Activated CD8-positive, alpha-beta T cell treated with anti-CD3 and anti-CD28 coated beads for 36 hours (primary cell): ENCODE measurements at regions not wholly inside any gene's neighbourhood (a gene's known extent, or its start where the extent isn't known, plus 50 kb on each side); places are given as distances from the start of the nearest gene placed in this dataset.

Experiments used
- ATAC-seq: fragments of 200-7000 bp; cut with Tn5 transposase; one replicate; pipeline ENCODE4 v1.10.0; 2021; ENCODE audit warnings: mild to moderate bottlenecking, moderate library complexity
- CTCF ChIA-PET: fragments of 350-600 bp; sonication (Branson Sonifier 250); formaldehyde crosslinking; loops from one replicate; lab custom pipeline; 2021; ENCODE audit warnings: antibody characterized with exemption; lab: Charles Lee
- POLR2A ChIA-PET: fragments of 350-600 bp; sonication (Branson Sonifier 250); formaldehyde crosslinking; loops from one replicate; lab custom pipeline; 2021; ENCODE audit warnings: antibody characterized with exemption; lab: Charles Lee
- DNase-seq: peaks from one replicate; pipeline ENCODE4 v3.0.0-alpha.2; 2020
- H3K27ac Mint-ChIP-seq: one replicate; pipeline ENCODE4 v1.8.0; 2021; ENCODE audit warnings: mild to moderate bottlenecking, mixed read lengths
- H3K27me3 Mint-ChIP-seq: one replicate; pipeline ENCODE4 v1.8.0; 2021; ENCODE audit warnings: mixed read lengths
- H3K36me3 Mint-ChIP-seq: one replicate; pipeline ENCODE4 v1.8.0; 2021; ENCODE audit warnings: low read depth, mixed read lengths
- H3K4me1 Mint-ChIP-seq: one replicate; pipeline ENCODE4 v1.8.0; 2021; ENCODE audit warnings: low read depth, mixed read lengths
- H3K4me3 Mint-ChIP-seq: one replicate; pipeline ENCODE4 v1.8.0; 2021; ENCODE audit warnings: mild to moderate bottlenecking, moderate library complexity, mixed read lengths
- H3K9me3 Mint-ChIP-seq: one replicate; pipeline ENCODE4 v1.8.0; 2021; ENCODE audit warnings: mixed read lengths
- intact Hi-C: fragments of 100-400 bp; cut with micrococcal nuclease; formaldehyde crosslinking; loops from one replicate; pipeline ENCODE4 v1.10.0; 2022
- TF ChIP-seq, protein P1 (sequence below): fragments of 200-600 bp; IDR thresholded peaks from one replicate; pipeline ENCODE4 v1.8.0; 2022; ENCODE audit warnings: antibody characterized with exemption, mild to moderate bottlenecking

- DNase-seq (no peak), ATAC-seq (no peak)
- TF ChIP-seq, protein P1, sequence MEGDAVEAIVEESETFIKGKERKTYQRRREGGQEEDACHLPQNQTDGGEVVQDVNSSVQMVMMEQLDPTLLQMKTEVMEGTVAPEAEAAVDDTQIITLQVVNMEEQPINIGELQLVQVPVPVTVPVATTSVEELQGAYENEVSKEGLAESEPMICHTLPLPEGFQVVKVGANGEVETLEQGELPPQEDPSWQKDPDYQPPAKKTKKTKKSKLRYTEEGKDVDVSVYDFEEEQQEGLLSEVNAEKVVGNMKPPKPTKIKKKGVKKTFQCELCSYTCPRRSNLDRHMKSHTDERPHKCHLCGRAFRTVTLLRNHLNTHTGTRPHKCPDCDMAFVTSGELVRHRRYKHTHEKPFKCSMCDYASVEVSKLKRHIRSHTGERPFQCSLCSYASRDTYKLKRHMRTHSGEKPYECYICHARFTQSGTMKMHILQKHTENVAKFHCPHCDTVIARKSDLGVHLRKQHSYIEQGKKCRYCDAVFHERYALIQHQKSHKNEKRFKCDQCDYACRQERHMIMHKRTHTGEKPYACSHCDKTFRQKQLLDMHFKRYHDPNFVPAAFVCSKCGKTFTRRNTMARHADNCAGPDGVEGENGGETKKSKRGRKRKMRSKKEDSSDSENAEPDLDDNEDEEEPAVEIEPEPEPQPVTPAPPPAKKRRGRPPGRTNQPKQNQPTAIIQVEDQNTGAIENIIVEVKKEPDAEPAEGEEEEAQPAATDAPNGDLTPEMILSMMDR: no peak
- Mint-ChIP-seq H3K4me1 (no peaks in the 10 kb centered on the region), H3K9me3 (peaks cover 15% of the 10 kb centered on the region), H3K4me3 (no peak overlapping the region), H3K36me3 (no peaks in the 10 kb centered on the region), H3K27me3 (no peaks in the 10 kb centered on the region), H3K27ac (no peak overlapping the region)
- POLR2A ChIA-PET: no interaction called here
- CTCF ChIA-PET: no interaction called here
- intact Hi-C loops: no loop called here
These were observed 479.0 kb downstream of the MTRR start for GRCh38 chr5:8347984-8348383.

DNA sequence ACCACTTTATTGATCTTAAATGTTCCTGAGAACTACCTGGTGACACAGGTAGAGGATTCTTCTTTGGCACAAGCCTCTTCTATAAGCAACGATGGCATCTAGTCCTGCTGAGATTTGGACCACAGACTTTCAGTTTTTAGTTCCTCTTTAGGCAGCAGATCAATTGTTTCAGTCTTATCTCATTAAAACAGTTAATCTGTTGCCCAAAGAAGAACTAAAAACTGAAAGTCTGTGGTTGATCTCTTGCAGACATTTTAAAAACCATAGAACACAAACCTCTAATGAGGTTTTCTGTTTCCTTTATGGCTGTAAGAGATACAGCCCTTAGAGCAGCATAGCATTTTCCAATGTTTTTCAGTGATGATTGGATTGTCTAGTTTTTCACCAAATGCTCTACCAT, 480.9 kb downstream of the MTRR start:
- no peak for ATAC-seq
- no peak overlapping the region for H3K27ac Mint-ChIP-seq
- TF ChIP-seq, protein P1: no peak
- H3K9me3 Mint-ChIP-seq: peaks cover 13% of the 10 kb centered on the region
- no peak for DNase-seq
- POLR2A ChIA-PET: no interaction called here
- intact Hi-C loops: no loop called here
- no peak overlapping the region for H3K4me3 Mint-ChIP-seq
- H3K36me3 Mint-ChIP-seq: no peaks in the 10 kb centered on the region
- CTCF ChIA-PET: no interaction called here
- no peaks in the 10 kb centered on the region for H3K4me1 Mint-ChIP-seq
- no peaks in the 10 kb centered on the region for H3K27me3 Mint-ChIP-seq

DNA sequence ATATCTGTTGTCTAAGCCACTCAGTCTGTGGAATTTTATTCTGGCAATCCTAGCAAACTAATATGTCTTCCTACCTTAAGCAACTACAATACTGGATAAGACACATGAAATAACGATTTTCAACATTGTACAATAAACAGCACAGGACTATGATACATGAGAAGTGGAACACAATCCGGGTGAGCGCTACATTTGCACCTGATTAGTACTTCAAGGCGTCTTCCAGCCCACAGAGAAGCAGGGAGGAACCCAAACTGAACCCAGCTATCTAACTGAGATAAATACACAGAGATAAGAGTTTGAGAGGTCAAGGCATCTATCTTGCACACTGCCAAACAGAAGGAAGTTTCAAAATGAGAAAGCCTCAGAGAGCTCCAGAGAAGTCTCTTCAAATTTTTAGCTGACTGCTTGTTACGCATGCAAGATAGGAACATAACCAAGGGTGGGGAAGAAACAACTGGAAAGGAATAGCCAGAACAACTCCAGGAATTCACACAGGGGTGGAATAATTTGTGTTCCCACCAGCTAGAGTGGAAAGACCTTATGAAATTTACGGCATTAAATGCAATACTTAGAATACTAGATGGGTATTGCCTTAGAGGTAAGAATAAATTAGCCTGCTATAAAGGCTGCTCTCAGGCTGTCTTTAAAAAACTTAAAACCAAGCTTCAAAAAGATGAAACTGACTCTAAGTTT, 481.8 kb downstream of the MTRR start:
- H3K4me1 Mint-ChIP-seq: no peaks in the 10 kb centered on the region
- H3K27me3 Mint-ChIP-seq: no peaks in the 10 kb centered on the region
- no peak for DNase-seq
- TF ChIP-seq, protein P1: no peak
- H3K9me3 Mint-ChIP-seq: peaks cover 8% of the 10 kb centered on the region
- intact Hi-C loops: no loop called here
- ChIA-PET POLR2A (no interaction called here), CTCF (no interaction called here)
- no peak overlapping the region for H3K4me3 Mint-ChIP-seq
- H3K36me3 Mint-ChIP-seq: no peaks in the 10 kb centered on the region
- H3K27ac Mint-ChIP-seq: no peak overlapping the region
- ATAC-seq: no peak

DNA sequence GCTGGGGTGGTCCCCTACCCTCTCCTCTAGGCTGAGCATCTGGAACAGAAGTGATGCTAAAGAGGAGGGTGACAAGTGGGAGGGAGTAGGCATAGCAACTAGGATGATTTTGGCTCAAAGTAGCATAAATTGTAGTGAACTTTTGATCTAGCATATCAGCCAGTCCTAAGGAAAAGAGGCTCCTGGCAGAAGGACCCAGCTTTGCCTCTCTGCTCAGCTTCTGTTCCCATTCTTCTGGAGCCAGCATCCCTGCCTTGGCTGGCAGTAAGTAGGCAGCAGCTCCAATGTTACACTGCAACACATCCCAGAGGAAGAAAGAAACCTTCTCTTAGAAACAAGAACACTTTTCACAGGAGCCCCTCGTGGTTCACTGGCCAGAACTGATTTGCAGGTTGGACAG, 487.0 kb downstream of the MTRR start:
- H3K36me3 Mint-ChIP-seq: no peaks in the 10 kb centered on the region
- no peak for ATAC-seq

DNA sequence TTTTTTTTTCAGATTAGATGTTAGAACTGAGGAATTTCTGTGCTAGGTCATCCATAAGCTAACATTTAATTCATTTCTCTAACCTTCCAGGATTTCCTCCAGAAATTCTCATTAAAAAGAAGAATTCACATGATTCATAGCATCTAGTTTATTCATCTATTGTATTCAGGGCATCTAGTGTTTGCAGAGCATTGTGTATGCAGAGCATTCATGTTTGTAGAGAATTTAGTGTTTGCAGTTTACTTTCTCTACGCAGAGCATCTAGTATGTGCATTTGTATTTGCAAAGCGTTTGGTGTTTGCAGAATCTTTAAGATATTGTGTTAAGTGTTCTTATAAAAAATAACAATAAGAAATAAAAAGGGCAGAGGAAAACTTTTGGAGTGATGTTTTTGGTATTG, 491.1 kb downstream of the MTRR start:
- intact Hi-C loops: no loop called here
- TF ChIP-seq, protein P1: no peak
- CTCF ChIA-PET: no interaction called here
- H3K9me3 Mint-ChIP-seq: no peaks in the 10 kb centered on the region
- POLR2A ChIA-PET: interaction anchor here (0.6 kb wide), 1 partner anchor 322 kb away, joined by 3 read pairs; no protein-coding TSS in a partner anchor
- ATAC-seq: no peak
- H3K27ac Mint-ChIP-seq: no peak overlapping the region
- DNase-seq: no peak
- no peaks in the 10 kb centered on the region for H3K4me1 Mint-ChIP-seq
- no peaks in the 10 kb centered on the region for H3K36me3 Mint-ChIP-seq
- H3K4me3 Mint-ChIP-seq: no peak overlapping the region
- no peaks in the 10 kb centered on the region for H3K27me3 Mint-ChIP-seq

More for the DNA sequence above, 487.0 kb downstream of the MTRR start:
- no peaks in the 10 kb centered on the region for H3K27me3 Mint-ChIP-seq
- ChIA-PET POLR2A (no interaction called here), CTCF (no interaction called here)
- TF ChIP-seq, protein P1: no peak
- no peak overlapping the region for H3K27ac Mint-ChIP-seq
- no peak overlapping the region for H3K4me3 Mint-ChIP-seq
- no peak for DNase-seq
- no peaks in the 10 kb centered on the region for H3K4me1 Mint-ChIP-seq
- intact Hi-C loops: no loop called here
- peaks cover 3% of the 10 kb centered on the region for H3K9me3 Mint-ChIP-seq
